ENCODE measurements at regions not wholly inside any gene's neighbourhood (a gene's known extent, or its start where the extent isn't known, plus 50 kb on each side); places are given as distances from the start of the nearest gene placed in this dataset.

- DNase-seq (ENCODE audit: low read depth, low spot score), result no peak
Observed at GRCh38 chr2:226620176-226620575, 179.4 kb downstream of the IRS1 start.

GRCh38 chr2:226619707-226620106 lies 179.9 kb downstream of the IRS1 start:
- no peak for DNase-seq (ENCODE audit: low read depth, low spot score)

GRCh38 chr2:226618875-226619605 lies 180.6 kb downstream of the IRS1 start:
- DNase-seq (ENCODE audit: low read depth, low spot score), result no peak

- no peak for DNase-seq (ENCODE audit: low read depth, low spot score)
Observed at GRCh38 chr2:226618544-226618874, 181.1 kb downstream of the IRS1 start.

- DNase-seq (ENCODE audit: low read depth, low spot score), result no peak
Observed at GRCh38 chr2:226615891-226616290, 183.7 kb downstream of the IRS1 start.

- DNase-seq (ENCODE audit: low read depth, low spot score), result no peak
Observed at GRCh38 chr2:226611944-226612318, 187.7 kb downstream of the IRS1 start.

GRCh38 chr2:226611196-226611943 lies 188.2 kb downstream of the IRS1 start:
- DNase-seq (ENCODE audit: low read depth, low spot score), result no peak

- DNase-seq (ENCODE audit: low read depth, low spot score), result no peak
Observed at GRCh38 chr2:226609366-226609765, 190.3 kb downstream of the IRS1 start.

GRCh38 chr2:226608451-226608850 lies 191.2 kb downstream of the IRS1 start:
- DNase-seq (ENCODE audit: low read depth, low spot score), result no peak

GRCh38 chr2:226607379-226607778 lies 192.2 kb downstream of the IRS1 start:
- no peak for DNase-seq (ENCODE audit: low read depth, low spot score)

GRCh38 chr2:226605642-226606041 lies 194.0 kb downstream of the IRS1 start:
- no peak for DNase-seq (ENCODE audit: low read depth, low spot score)

- DNase-seq (ENCODE audit: low read depth, low spot score), result no peak
Observed at GRCh38 chr2:226603606-226604005, 196.0 kb downstream of the IRS1 start.

- no peak for DNase-seq (ENCODE audit: low read depth, low spot score)
Observed at GRCh38 chr2:226601881-226602662, 197.5 kb downstream of the IRS1 start.

GRCh38 chr2:226600802-226601201 lies 198.8 kb downstream of the IRS1 start:
- DNase-seq (ENCODE audit: low read depth, low spot score), result no peak

- peak; percentile 20 for DNase-seq (ENCODE audit: low read depth, low spot score)
Observed at GRCh38 chr2:226600184-226600583, 199.4 kb downstream of the IRS1 start.

GRCh38 chr2:226589043-226589442 lies 210.6 kb downstream of the IRS1 start:
- no peak for DNase-seq (ENCODE audit: low read depth, low spot score)

- no peak for DNase-seq (ENCODE audit: low read depth, low spot score)
Observed at GRCh38 chr2:226585130-226585561, 214.5 kb downstream of the IRS1 start.

- DNase-seq (ENCODE audit: low read depth, low spot score), result no peak
Observed at GRCh38 chr2:226584518-226585055, 215.0 kb downstream of the IRS1 start.

GRCh38 chr2:226583715-226584114 lies 215.9 kb downstream of the IRS1 start:
- no peak for DNase-seq (ENCODE audit: low read depth, low spot score)

GRCh38 chr2:226581661-226582060 lies 218.0 kb downstream of the IRS1 start:
- no peak for DNase-seq (ENCODE audit: low read depth, low spot score)

GRCh38 chr2:226581004-226581403 lies 218.6 kb downstream of the IRS1 start:
- DNase-seq (ENCODE audit: low read depth, low spot score), result no peak

GRCh38 chr2:226580403-226580802 lies 219.2 kb downstream of the IRS1 start:
- DNase-seq (ENCODE audit: low read depth, low spot score), result no peak

Measured in iPS DF 19.7 (cell line).